ENCODE measurements at regions not wholly inside any gene's neighbourhood (a gene's known extent, or its start where the extent isn't known, plus 50 kb on each side); places are given as distances from the start of the nearest gene placed in this dataset.

DNA sequence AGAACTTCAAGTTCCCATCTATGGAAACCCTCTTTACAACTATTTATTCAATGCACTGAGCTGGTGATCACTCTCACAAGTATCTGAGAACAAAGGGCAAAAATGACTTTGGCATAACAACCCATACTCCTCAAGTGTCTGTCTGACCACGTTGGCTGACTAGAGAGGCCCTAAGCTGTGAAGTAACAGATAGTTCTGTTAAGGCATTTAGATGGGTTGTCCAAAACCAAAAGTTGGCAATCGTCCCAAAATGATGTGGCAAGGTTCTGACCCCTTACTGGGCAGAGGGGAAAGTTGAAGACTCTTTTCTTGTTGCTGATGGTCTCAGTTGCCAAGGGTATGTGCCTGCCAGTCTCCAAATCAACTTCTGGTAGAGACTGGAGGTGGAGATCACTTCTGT, 524.8 kb downstream of the PPARGC1A start:
- TF ChIP-seq, protein P1, sequence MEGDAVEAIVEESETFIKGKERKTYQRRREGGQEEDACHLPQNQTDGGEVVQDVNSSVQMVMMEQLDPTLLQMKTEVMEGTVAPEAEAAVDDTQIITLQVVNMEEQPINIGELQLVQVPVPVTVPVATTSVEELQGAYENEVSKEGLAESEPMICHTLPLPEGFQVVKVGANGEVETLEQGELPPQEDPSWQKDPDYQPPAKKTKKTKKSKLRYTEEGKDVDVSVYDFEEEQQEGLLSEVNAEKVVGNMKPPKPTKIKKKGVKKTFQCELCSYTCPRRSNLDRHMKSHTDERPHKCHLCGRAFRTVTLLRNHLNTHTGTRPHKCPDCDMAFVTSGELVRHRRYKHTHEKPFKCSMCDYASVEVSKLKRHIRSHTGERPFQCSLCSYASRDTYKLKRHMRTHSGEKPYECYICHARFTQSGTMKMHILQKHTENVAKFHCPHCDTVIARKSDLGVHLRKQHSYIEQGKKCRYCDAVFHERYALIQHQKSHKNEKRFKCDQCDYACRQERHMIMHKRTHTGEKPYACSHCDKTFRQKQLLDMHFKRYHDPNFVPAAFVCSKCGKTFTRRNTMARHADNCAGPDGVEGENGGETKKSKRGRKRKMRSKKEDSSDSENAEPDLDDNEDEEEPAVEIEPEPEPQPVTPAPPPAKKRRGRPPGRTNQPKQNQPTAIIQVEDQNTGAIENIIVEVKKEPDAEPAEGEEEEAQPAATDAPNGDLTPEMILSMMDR (IDR thresholded peaks at IDR 0.05; ENCODE audit: borderline replicate concordance, extremely low read depth, low read length, poor library complexity, severe bottlenecking): no peak
- no peak for TF ChIP-seq EZH2 (IDR thresholded peaks at IDR 0.05; ENCODE audit: borderline replicate concordance, low read depth, low read length, severe bottlenecking)

Data from DND-41 (cell line).